DMS53 (cell line): ENCODE measurements at regions not wholly inside any gene's neighbourhood (a gene's known extent, or its start where the extent isn't known, plus 50 kb on each side); places are given as distances from the start of the nearest gene placed in this dataset.

Experiments used
- DNase-seq: peaks from one replicate; lab custom pipeline; 2025; lab: John Stamatoyannopoulos, UW

DNA sequence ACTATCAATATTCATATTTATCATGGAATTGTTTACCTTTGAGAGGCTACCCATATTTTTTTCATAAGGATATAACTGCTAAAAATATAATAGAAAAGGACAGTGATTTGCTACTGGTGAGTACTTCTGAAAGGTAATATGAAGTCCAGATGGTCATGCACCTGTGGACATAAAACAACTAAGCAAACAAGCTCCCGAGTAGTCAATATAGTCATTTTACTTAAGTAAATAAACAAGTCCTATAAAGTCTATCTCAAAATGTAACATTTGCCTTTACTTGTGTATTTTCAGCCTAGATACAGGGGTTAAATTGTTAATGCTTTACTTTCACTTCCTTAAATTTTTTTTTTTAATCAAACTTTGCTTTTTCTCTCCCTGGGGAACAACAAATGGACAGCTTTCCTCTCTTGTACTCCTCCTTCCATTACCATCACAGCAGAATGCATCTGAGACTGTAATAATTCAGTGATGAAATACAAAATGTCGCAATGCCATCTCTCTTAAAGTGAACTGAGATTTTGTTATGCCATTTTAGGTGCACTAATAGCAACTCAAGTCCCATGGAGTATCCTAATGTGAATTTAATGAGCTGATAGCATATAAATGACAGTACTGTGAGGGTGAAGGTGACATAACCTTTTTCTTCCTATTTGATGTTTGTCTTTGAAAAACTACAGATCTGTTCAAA, 1325.4 kb upstream of the ZEB2 start:
- peak; percentile 76 for DNase-seq

DNA sequence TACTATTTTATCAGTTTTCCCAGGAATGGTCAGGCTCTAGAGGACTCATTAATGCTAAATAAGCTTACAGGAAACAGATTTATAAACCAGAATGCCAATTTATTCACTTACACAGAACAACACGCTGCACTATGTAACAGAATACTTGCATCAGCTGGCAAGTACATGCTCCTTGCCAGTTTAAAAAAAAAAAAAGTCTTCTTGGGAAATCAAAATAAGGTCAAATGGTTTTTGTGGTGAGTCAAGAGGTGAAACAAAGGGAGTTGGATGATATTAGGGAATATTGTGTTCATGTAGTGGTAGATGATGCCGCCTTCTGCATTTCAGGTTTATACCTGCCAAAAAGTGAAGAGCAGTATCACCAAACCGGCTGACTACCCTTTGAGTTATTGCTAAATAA, 1322.1 kb upstream of the ZEB2 start:
- DNase-seq, result no peak

- no peak for DNase-seq
Observed at GRCh38 chr2:145836986-145837385, 1317.1 kb upstream of the ZEB2 start.

DNA sequence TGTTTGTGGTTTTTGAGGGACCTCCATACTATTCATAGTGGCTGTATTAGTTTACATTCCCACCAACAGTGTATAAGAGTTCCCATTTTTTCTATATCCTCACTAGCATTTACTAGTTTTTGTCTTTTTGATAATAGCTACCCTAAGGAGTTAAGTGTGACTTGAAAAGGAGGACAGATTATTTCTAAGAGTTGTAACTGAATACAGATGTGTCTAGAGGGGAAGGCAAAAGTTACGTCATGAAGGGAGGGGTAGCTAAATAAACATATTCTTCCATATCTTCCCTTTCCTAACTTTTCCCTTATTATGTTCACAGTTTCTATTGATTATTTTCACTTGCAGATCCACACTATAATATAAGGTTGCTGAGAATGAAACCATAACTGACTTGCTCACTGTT, 1315.7 kb upstream of the ZEB2 start:
- DNase-seq, result no peak

DNA sequence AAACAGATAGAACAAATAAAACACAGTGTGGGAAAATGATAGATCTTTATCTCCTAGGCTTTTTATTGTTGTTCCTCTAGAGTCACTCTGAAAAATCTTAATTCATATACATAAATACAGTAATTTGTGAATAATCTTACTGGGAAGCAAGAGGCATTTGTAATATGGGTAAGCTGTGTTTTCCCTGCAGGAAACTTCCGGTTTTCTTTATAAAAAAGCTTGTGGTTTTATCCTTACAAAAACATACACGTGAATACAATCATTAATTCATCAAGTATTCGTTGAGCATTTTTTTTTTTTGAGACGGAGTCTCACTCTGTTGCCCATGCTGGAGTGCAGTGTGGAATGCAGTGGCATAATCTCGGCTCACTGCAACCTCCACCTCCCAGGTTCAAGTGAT, 1312.8 kb upstream of the ZEB2 start:
- no peak for DNase-seq

DNA sequence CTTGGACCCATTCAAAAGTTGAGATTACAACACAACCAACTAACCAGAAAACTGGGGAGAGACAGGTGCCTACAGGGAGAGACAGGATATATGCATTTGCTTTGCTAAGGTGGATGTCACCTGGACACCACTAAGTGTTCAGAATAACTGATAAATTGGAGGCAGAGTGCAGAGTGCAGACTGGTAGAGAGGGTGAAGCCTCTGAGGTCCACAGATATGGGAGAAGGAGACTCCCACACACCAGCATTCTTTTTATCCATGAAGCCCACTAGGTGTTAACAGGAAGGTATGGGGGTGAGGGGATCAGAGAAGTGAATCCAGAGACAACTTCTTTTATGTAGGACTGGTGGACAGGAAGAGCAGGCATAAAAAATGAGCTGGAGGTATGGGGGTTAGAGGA, 1310.0 kb upstream of the ZEB2 start:
- DNase-seq, result no peak

- DNase-seq, result no peak
Observed at GRCh38 chr2:145827235-145827634, 1307.3 kb upstream of the ZEB2 start.

- no peak for DNase-seq
Observed at GRCh38 chr2:145824384-145824783, 1304.5 kb upstream of the ZEB2 start.

GRCh38 chr2:145822892-145823534, 1303.1 kb upstream of the ZEB2 start:
- no peak for DNase-seq

- no peak for DNase-seq
Observed at GRCh38 chr2:145820651-145821050, 1300.7 kb upstream of the ZEB2 start.

DNA sequence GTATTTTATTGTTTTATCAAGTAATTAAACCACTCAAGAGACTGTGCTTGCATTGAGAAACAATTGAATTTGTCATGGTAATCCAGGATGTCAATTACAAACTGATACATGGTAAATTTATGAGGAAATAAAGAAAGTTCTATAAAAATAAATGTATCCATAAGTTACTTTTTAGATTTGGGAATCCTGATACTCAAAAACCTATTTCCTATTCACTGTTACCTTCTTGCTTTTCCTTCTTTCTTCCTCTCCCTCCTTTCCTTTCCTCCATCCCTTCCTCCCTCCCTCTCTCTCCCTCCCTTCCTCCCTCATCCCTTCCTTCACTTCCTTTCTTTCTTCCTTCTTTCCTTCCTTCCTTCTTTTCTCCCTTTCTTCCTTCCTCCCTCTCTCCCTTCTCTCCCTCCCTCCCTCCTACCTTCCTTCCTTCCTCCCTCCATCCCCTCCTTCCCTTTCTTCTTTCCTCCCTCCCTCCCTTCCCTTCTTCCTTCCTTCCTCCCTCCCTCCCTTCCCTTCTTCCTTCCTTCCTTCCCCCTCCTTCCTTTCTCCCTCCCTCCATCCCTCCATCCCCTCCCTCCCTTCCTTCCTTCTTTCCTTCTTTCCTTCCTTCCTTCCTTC, 1299.1 kb upstream of the ZEB2 start:
- no peak for DNase-seq

- DNase-seq, result no peak
Observed at GRCh38 chr2:145815933-145816332, 1296.0 kb upstream of the ZEB2 start.

DNA sequence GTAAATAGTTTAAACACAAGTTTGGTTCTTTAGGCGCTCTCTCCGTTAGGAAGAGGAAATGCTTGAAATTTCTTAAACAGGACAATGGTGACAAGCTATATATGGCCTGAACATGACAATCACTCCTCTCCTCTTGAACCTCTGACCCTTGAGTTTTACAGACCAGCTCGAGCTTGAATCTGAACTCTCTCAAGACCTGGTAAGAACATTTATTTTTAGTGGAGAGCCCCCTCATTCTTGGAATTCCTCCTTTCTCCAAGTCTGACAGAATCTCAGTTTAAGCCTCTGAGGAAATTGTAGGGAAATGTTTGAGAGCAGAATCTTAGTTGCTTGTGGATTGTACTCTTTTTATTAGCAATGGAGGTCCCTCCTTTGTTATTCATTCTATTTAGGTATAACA, 1293.6 kb upstream of the ZEB2 start:
- no peak for DNase-seq

DNA sequence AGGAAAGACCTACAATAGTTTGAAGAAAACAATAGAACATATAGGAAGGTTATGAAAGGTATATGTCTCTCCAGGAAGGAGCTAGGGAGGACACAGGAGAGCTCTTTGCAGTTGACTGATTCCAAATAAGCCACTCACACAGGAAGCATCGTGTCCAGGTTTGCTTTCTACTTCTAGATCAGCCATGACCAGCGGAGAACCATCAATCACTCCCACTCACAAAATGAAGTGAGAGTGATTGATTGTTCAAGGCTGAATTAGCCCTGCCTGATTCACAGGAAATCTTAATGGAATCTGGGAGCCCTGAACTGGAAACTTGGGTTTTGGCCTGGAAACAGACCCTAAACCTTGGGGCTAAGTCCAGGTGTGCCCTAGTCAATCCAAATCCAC, 1292.2 kb upstream of the ZEB2 start:
- DNase-seq, result peak; percentile 46

- no peak for DNase-seq
Observed at GRCh38 chr2:145811276-145812164, 1291.6 kb upstream of the ZEB2 start.

DNA sequence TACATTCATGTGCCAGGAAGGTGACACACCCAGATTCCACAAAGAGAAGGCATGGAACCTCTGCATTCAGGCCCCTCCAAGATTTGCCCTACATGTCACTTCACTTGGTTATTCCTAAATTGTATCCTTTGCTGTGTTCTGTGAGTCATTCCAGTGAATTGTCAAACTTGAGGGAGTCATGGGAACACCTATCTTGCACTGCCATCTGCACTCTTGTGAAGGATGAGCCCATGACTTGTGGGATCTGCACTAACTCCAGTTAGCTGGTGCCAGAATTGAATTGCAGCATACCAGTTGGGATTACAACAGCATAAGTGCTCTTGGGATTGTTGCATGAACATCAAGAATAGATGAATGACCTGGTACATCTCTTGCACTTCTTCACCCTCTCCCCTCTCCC, 1288.0 kb upstream of the ZEB2 start:
- no peak for DNase-seq

GRCh38 chr2:145807554-145807953, 1287.6 kb upstream of the ZEB2 start:
- DNase-seq, result no peak

DNA sequence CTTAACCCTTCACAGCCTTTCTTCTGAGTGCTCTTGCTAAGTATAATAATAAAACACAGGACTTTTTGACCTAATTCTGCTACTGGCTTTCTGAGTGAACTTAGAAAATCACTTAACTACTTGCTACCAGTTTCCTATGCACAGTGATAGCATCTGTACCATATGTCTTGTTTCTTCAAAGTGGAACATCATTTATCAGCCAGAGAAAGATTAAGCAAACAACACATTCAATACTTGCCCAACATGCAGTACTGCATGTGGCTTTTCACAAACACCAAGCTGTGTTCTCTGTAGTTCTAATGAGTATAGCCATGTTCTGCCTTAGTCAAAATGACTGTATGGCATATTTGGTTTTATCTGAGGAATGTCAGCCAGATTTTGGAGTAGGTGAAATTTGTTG, 1286.6 kb upstream of the ZEB2 start:
- DNase-seq, result no peak

- DNase-seq, result no peak
Observed at GRCh38 chr2:145802133-145802532, 1282.2 kb upstream of the ZEB2 start.

DNA sequence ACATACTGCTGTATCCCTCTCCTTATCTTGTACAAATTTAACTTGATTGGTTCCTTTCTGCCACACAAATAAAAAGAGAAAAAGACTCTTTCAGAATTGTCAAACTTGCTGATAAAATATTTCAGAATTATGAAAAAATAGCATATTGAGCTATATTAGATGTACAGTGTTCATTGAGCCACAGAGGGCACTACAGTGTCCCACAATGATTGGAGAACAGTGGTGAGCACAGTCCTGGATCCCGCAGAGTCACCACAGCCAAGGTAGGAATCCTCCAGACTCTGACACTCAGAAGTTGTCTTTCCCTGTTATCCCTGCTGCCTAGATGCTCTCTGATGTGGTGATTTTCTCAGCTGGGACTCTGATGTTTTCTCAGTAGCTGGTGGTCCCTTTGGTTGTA, 1281.3 kb upstream of the ZEB2 start:
- no peak for DNase-seq

- peak; percentile 83 for DNase-seq
Observed at GRCh38 chr2:145800151-145801091, 1280.5 kb upstream of the ZEB2 start.
